H1 (cell line): ENCODE measurements at regions not wholly inside any gene's neighbourhood (a gene's known extent, or its start where the extent isn't known, plus 50 kb on each side); places are given as distances from the start of the nearest gene placed in this dataset.

Experiments used
- CTCF ChIA-PET: fragments of 300-600 bp; sonication (Branson Sonifier 250); formaldehyde crosslinking; loops from one replicate; lab custom pipeline; 2021; ENCODE audit not compliant: partially characterized antibody; lab: Charles Lee
- POLR2A ChIA-PET: fragments of 300-600 bp; sonication (Branson Sonifier 250); formaldehyde crosslinking; loops from one replicate; lab custom pipeline; 2021; ENCODE audit warnings: inconsistent platforms; ENCODE audit not compliant: partially characterized antibody; lab: Charles Lee
- DNase-seq, 2 experiments: peaks; one replicate each; pipeline versions ENCODE4 v3.0.0 to v3.0.0-alpha.2; 2010 to 2022; ENCODE audit warnings: low spot score in 2 of 2, low read depth in 1 of 2, mixed read lengths in 1 of 2
- FAIRE-seq: peaks from 2 replicates; lab custom pipeline; 2011; peaks lifted over from hg19 to GRCh38; lab: Jason Lieb, UNC
- H2AFZ ChIP-seq: 2 replicates; pipeline ENCODE4 v1.8.1; 2012; ENCODE audit warnings: low read length, inconsistent platforms
- H2AK5ac ChIP-seq: 2 replicates; pipeline ENCODE4 v1.6.1; 2013; ENCODE audit warnings: low read depth, low read length
- H2BK120ac ChIP-seq: replicated peaks from 2 replicates; pipeline ENCODE3; 2013; ENCODE audit warnings: low read depth, low read length, inconsistent platforms
- H2BK12ac ChIP-seq: 2 replicates; pipeline ENCODE4 v1.6.1; 2013; ENCODE audit warnings: low read depth, low read length
- H2BK15ac ChIP-seq: 2 replicates; pipeline ENCODE4 v1.6.1; 2013; ENCODE audit warnings: low read length
- H2BK20ac ChIP-seq: 2 replicates; pipeline ENCODE4 v1.6.1; 2013; ENCODE audit warnings: low read length
- H2BK5ac ChIP-seq: 2 replicates; pipeline ENCODE4 v1.6.1; 2013; ENCODE audit warnings: low read depth, low read length
- H3K14ac ChIP-seq: 2 replicates; pipeline ENCODE4 v1.6.1; 2013; ENCODE audit warnings: inconsistent platforms; ENCODE audit not compliant: insufficient read length
- H3K18ac ChIP-seq: 2 replicates; pipeline ENCODE4 v1.6.1; 2013; ENCODE audit warnings: low read length; ENCODE audit errors: extremely low read depth
- H3K23ac ChIP-seq: 2 replicates; pipeline ENCODE4 v1.6.1; 2013; ENCODE audit warnings: inconsistent platforms; ENCODE audit not compliant: insufficient read length
- H3K23me2 ChIP-seq: 2 replicates; pipeline ENCODE4 v1.6.1; 2013; ENCODE audit warnings: low read depth, low read length
- H3K27ac ChIP-seq: 2 replicates; pipeline ENCODE4 v1.6.1; 2011; ENCODE audit warnings: low read depth, low read length, inconsistent platforms
- H3K27me3 ChIP-seq, 4 experiments: replicated peaks in 1 of 4; 1 replicate in 1 of 4; 2 replicates in 3 of 4; pipeline versions ENCODE4 v1.6.1 to v1.8.1; 2011 to 2013; ENCODE audit warnings: low read length in 3 of 4, mild to moderate bottlenecking in 3 of 4, inconsistent platforms in 2 of 4, mixed read lengths in 2 of 4, moderate library complexity in 1 of 4; ENCODE audit not compliant: control insufficient read depth in 3 of 4, insufficient read depth in 3 of 4; ENCODE audit errors: extremely low read depth in 1 of 4
- H3K36me3 ChIP-seq, 4 experiments: 2 replicates each; pipeline versions ENCODE4 v1.6.1 to v1.8.1; 2011 to 2013; ENCODE audit warnings: mild to moderate bottlenecking in 4 of 4, low read length in 3 of 4, moderate library complexity in 2 of 4, control low read depth in 1 of 4, inconsistent platforms in 1 of 4; ENCODE audit not compliant: insufficient read depth in 4 of 4, control insufficient read depth in 2 of 4
- H3K4ac ChIP-seq: replicated peaks from 2 replicates; pipeline ENCODE3; 2013; ENCODE audit warnings: low read length, low read depth, mixed read lengths, inconsistent platforms; ENCODE audit not compliant: insufficient read length
- H3K4me1 ChIP-seq, 4 experiments: replicated peaks in 1 of 4; 1 replicate in 1 of 4; 2 replicates in 3 of 4; pipeline versions ENCODE4 v1.6.1 to v1.8.1; 2011 to 2013; ENCODE audit warnings: low read length in 3 of 4, inconsistent platforms in 2 of 4, mixed read lengths in 1 of 4; ENCODE audit not compliant: insufficient read depth in 4 of 4, control insufficient read depth in 3 of 4
- H3K4me2 ChIP-seq, 2 experiments: 2 replicates each; pipeline versions ENCODE4 v1.6.1 to v1.8.1; 2011 to 2013; ENCODE audit warnings: low read depth in 2 of 2, low read length in 2 of 2, control low read depth in 1 of 2, inconsistent platforms in 1 of 2, mild to moderate bottlenecking in 1 of 2; ENCODE audit not compliant: insufficient read depth in 1 of 2
- H3K4me3 ChIP-seq, 4 experiments: fragments of 200-600, 300-600 bp in 1 of 4; sonication (generic), shearing (Covaris generic), sonication (Bioruptor Twin) in 1 of 4; 2 replicates each; pipeline versions ENCODE4 v1.5.1 to v1.8.1; 2011 to 2016; ENCODE audit warnings: low read length in 4 of 4, low read depth in 3 of 4, control low read depth in 2 of 4, inconsistent platforms in 2 of 4, mild to moderate bottlenecking in 2 of 4, mixed read lengths in 1 of 4, moderate library complexity in 1 of 4; ENCODE audit not compliant: insufficient read depth in 2 of 4; ENCODE audit errors: extremely low read depth in 1 of 4
- H3K56ac ChIP-seq: replicated peaks from 2 replicates; pipeline ENCODE3; 2013; ENCODE audit warnings: low read depth, mild to moderate bottlenecking, mixed read lengths, low read length, inconsistent platforms; ENCODE audit not compliant: insufficient read length
- H3K79me1 ChIP-seq: 2 replicates; pipeline ENCODE4 v1.6.1; 2013; ENCODE audit warnings: low read depth, low read length, control low read depth
- H3K79me2 ChIP-seq, 2 experiments: 2 replicates each; pipeline versions ENCODE4 v1.6.1 to v1.8.1; 2012 to 2013; ENCODE audit warnings: low read length in 2 of 2, mild to moderate bottlenecking in 2 of 2, inconsistent platforms in 1 of 2; ENCODE audit not compliant: insufficient read depth in 2 of 2, control insufficient read depth in 1 of 2
- H3K9ac ChIP-seq, 4 experiments: replicated peaks in 1 of 4; 1 replicate in 1 of 4; 2 replicates in 3 of 4; pipeline versions ENCODE4 v1.6.1 to v1.8.1; 2011 to 2013; ENCODE audit warnings: low read depth in 3 of 4, low read length in 3 of 4, control low read depth in 2 of 4, mild to moderate bottlenecking in 2 of 4, moderate library complexity in 2 of 4, inconsistent platforms in 1 of 4; ENCODE audit errors: extremely low read depth in 1 of 4
- H3K9me3 ChIP-seq, 2 experiments: 2 replicates each; pipeline versions ENCODE4 v1.6.1 to v1.8.1; 2012 to 2013; ENCODE audit warnings: mild to moderate bottlenecking in 2 of 2, moderate library complexity in 2 of 2, control low read depth in 1 of 2, inconsistent platforms in 1 of 2, low read depth in 1 of 2, low read length in 1 of 2, mixed read lengths in 1 of 2; ENCODE audit not compliant: insufficient read depth in 2 of 2
- H4K20me1 ChIP-seq, 2 experiments: replicated peaks in 1 of 2; 2 replicates each; pipeline versions ENCODE3 to v1.8.1; 2011 to 2013; ENCODE audit warnings: inconsistent platforms in 2 of 2, low read length in 2 of 2, mild to moderate bottlenecking in 1 of 2; ENCODE audit not compliant: insufficient read depth in 2 of 2, control insufficient read depth in 1 of 2
- H4K5ac ChIP-seq: 2 replicates; pipeline ENCODE4 v1.6.1; 2013; ENCODE audit warnings: low read length, low read depth, mixed read lengths, inconsistent platforms; ENCODE audit not compliant: insufficient read length
- H4K8ac ChIP-seq: 2 replicates; pipeline ENCODE4 v1.8.0; 2013; ENCODE audit warnings: mild to moderate bottlenecking, moderate library complexity, low read length, inconsistent platforms; ENCODE audit not compliant: insufficient read depth; ENCODE audit errors: extremely low read depth
- H4K91ac ChIP-seq: replicated peaks from 2 replicates; pipeline ENCODE3; 2013; ENCODE audit warnings: low read length, mixed read lengths, inconsistent platforms; ENCODE audit not compliant: insufficient read length
- BRCA1 ChIP-seq: IDR thresholded peaks from 2 replicates; pipeline ENCODE4 v1.6.1; 2012; ENCODE audit warnings: low read depth, low read length, improper control_type of control experiment
- CTBP2 ChIP-seq: IDR thresholded peaks from 2 replicates; pipeline ENCODE4 v1.7.0; 2011; ENCODE audit warnings: borderline replicate concordance, mild to moderate bottlenecking, moderate library complexity, mixed read lengths, low read length; ENCODE audit not compliant: insufficient read depth, insufficient read length
- KDM4A ChIP-seq: IDR thresholded peaks from one replicate; pipeline ENCODE4 v1.7.1; 2012; ENCODE audit warnings: low read depth, mild to moderate bottlenecking, moderate library complexity, low read length, inconsistent platforms; ENCODE audit not compliant: severe bottlenecking
- POLR2A ChIP-seq, 2 experiments: IDR thresholded peaks; 1 replicate in 1 of 2; 2 replicates in 1 of 2; pipeline ENCODE4 v1.6.1; 2011; ENCODE audit warnings: low read depth in 2 of 2, low read length in 2 of 2, mild to moderate bottlenecking in 2 of 2; ENCODE audit errors: control extremely low read depth in 1 of 2

DNA sequence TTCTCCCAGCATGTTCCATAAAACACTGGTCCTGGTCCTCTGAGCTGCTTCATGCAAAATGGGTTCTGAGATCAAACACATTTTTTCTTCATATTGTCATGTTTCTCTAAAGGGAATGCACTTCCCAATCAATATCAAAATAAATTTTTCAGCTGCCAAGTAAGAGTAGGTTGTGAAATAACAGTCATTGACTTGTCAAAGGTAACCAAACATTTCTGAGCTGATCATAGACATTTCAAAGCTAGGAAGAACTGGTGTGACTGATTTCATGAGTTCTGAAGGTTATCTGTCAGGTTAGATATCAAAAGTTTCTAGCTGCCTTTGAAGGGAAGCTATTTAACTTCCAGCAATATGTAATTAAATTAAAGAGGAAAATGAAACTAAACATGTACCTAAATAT lies 770.9 kb downstream of the TBL1XR1 start:
- POLR2A ChIA-PET: no interaction called here
- Histone ChIP-seq H3K4ac (no peak overlapping the region), H2BK5ac (no peak overlapping the region), H4K8ac (no peak overlapping the region), H2BK20ac (no peak overlapping the region), H3K27ac (no peak overlapping the region), H3K9me3 (no peaks in the 10 kb centered on the region), H4K5ac (no peak overlapping the region), H3K4me2 (no peak overlapping the region), H3K36me3 (no peaks in the 10 kb centered on the region), H3K23ac (no peak overlapping the region), H3K14ac (no peak overlapping the region), H2AFZ (no peak overlapping the region), H3K56ac (no peak overlapping the region), H4K20me1 (no peaks in the 10 kb centered on the region), H2BK15ac (no peak overlapping the region), H4K91ac (no peak overlapping the region), H3K27me3 (no peaks in the 10 kb centered on the region), H3K23me2 (no peaks in the 10 kb centered on the region), H3K79me1 (no peaks in the 10 kb centered on the region), H2BK120ac (no peak overlapping the region), H3K4me1 (peaks cover 0 to 5% (median 3%) of the 10 kb centered on the region in 4 experiments; a peak in 2 of 7 replicates), H3K4me3 (no peak overlapping the region), H3K18ac (no peak overlapping the region), H2AK5ac (no peak overlapping the region), H2BK12ac (no peak overlapping the region), H3K79me2 (no peaks in the 10 kb centered on the region), H3K9ac (no peak overlapping the region)
- peak; percentile 24 for FAIRE-seq
- CTCF ChIA-PET: interaction anchor here (1.9 kb wide), 1 partner anchor 11 kb away, joined by 4 read pairs; no protein-coding TSS in a partner anchor
- TF ChIP-seq POLR2A (IDR thresholded peaks at IDR 0.05; ENCODE audit: control extremely low read depth in 1 of 2, low read depth in 2 of 2, low read length in 2 of 2): no peak
- TF ChIP-seq BRCA1: no peak
- TF ChIP-seq CTBP2: no peak
- no peak for TF ChIP-seq KDM4A
- DNase-seq: no peak
